ENCODE measurements at regions not wholly inside any gene's neighbourhood (a gene's known extent, or its start where the extent isn't known, plus 50 kb on each side); places are given as distances from the start of the nearest gene placed in this dataset.

- Histone ChIP-seq H3K36me3 (ENCODE audit: control insufficient read depth in 2 of 4, insufficient read depth in 4 of 4, low read length in 3 of 4) (no peaks in the 10 kb centered on the region), H3K4ac (replicated peaks; ENCODE audit: insufficient read length, low read depth, low read length) (no peak overlapping the region), H4K91ac (replicated peaks; ENCODE audit: insufficient read length, low read length) (no peak overlapping the region), H2BK120ac (replicated peaks; ENCODE audit: low read depth, low read length) (no peak overlapping the region), H4K8ac (ENCODE audit: extremely low read depth, insufficient read depth, low read length) (no peak overlapping the region), H4K5ac (ENCODE audit: insufficient read length, low read depth, low read length) (no peak overlapping the region), H3K56ac (replicated peaks; ENCODE audit: insufficient read length, low read depth, low read length) (no peak overlapping the region), H3K14ac (ENCODE audit: insufficient read length) (no peak overlapping the region), H3K4me1 (replicated peaks in 1 of 4; ENCODE audit: control insufficient read depth in 3 of 4, insufficient read depth in 4 of 4, low read length in 3 of 4) (no peaks in the 10 kb centered on the region), H3K4me2 (ENCODE audit: insufficient read depth in 1 of 2, low read depth in 2 of 2, low read length in 2 of 2) (no peak overlapping the region), H3K18ac (ENCODE audit: extremely low read depth, low read length) (no peak overlapping the region), H2AFZ (ENCODE audit: low read length) (no peak overlapping the region), H3K9ac (replicated peaks in 1 of 4; ENCODE audit: extremely low read depth in 1 of 4, low read depth in 3 of 4, low read length in 3 of 4) (no peak overlapping the region), H2BK5ac (ENCODE audit: low read depth, low read length) (no peak overlapping the region), H2BK15ac (ENCODE audit: low read length) (no peak overlapping the region), H3K79me1 (ENCODE audit: low read depth, low read length) (no peaks in the 10 kb centered on the region), H3K79me2 (ENCODE audit: control insufficient read depth in 1 of 2, insufficient read depth in 2 of 2, low read length in 2 of 2) (no peaks in the 10 kb centered on the region), H3K27ac (ENCODE audit: low read depth, low read length) (no peak overlapping the region), H2BK12ac (ENCODE audit: low read depth, low read length) (no peak overlapping the region), H3K23me2 (ENCODE audit: low read depth, low read length) (no peaks in the 10 kb centered on the region), H3K23ac (ENCODE audit: insufficient read length) (no peak overlapping the region), H3K4me3 (ENCODE audit: extremely low read depth in 1 of 4, insufficient read depth in 2 of 4, low read depth in 3 of 4, low read length in 4 of 4) (no peak overlapping the region), H2AK5ac (ENCODE audit: low read depth, low read length) (no peak overlapping the region), H3K27me3 (replicated peaks in 1 of 4; ENCODE audit: control insufficient read depth in 3 of 4, extremely low read depth in 1 of 4, insufficient read depth in 3 of 4, low read length in 3 of 4) (no peaks in the 10 kb centered on the region), H2BK20ac (ENCODE audit: low read length) (no peak overlapping the region), H3K9me3 (ENCODE audit: insufficient read depth in 2 of 2, low read depth in 1 of 2, low read length in 1 of 2) (no peaks in the 10 kb centered on the region), H4K20me1 (replicated peaks in 1 of 2; ENCODE audit: control insufficient read depth in 1 of 2, insufficient read depth in 2 of 2, low read length in 2 of 2) (no peaks in the 10 kb centered on the region)
- TF ChIP-seq RFX5 (IDR thresholded peaks at IDR 0.05; ENCODE audit: borderline replicate concordance, low read depth, low read length): no peak
- no peak for TF ChIP-seq HDAC6 (IDR thresholded peaks at IDR 0.05; ENCODE audit: low read depth, low read length)
- no peak for TF ChIP-seq BCL11A (IDR thresholded peaks at IDR 0.05; ENCODE audit: low read depth in 2 of 2, low read length in 2 of 2)
- no peak for TF ChIP-seq CBX8 (IDR thresholded peaks at IDR 0.05; ENCODE audit: borderline replicate concordance, low read depth, low read length)
- no peak for TF ChIP-seq SP1 (IDR thresholded peaks at IDR 0.05; ENCODE audit: low read depth, low read length)
- TF ChIP-seq POU5F1 (IDR thresholded peaks at IDR 0.05; ENCODE audit: low read depth, low read length): no peak
- TF ChIP-seq KDM5A (IDR thresholded peaks at IDR 0.05; ENCODE audit: low read length): no peak
- TF ChIP-seq SAP30 (IDR thresholded peaks at IDR 0.05; ENCODE audit: insufficient read depth, insufficient replicate concordance, low read length): no peak
- no peak for TF ChIP-seq CHD2 (IDR thresholded peaks at IDR 0.05; ENCODE audit: low read length)
- TF ChIP-seq SIX5 (IDR thresholded peaks at IDR 0.05; ENCODE audit: low read depth, low read length): no peak
- no peak for TF ChIP-seq SP2 (IDR thresholded peaks at IDR 0.05; ENCODE audit: low read length)
- ChIA-PET CTCF (ENCODE audit: partially characterized antibody) (no interaction called here), POLR2A (ENCODE audit: partially characterized antibody) (no interaction called here)
- DNase-seq (ENCODE audit: low read depth in 1 of 2, low spot score in 2 of 2) (no peak), FAIRE-seq (no peak)
These were observed 427.9 kb upstream of the SPANXN1 start for GRCh38 chrX:144819406-144819805.

All from H1 (cell line).